ENCODE measurements at regions not wholly inside any gene's neighbourhood (a gene's known extent, or its start where the extent isn't known, plus 50 kb on each side); places are given as distances from the start of the nearest gene placed in this dataset.

GRCh38 chr15:31267161-31268107 lies 59.2 kb upstream of the KLF13 start:
- peaks cover 13% of the 10 kb centered on the region for H3K27me3 ChIP-seq (ENCODE audit: insufficient read depth, low read length)
- H2AFZ ChIP-seq (ENCODE audit: low read depth, low read length) = no peak overlapping the region
- H3K36me3 ChIP-seq (ENCODE audit: insufficient read depth, low read length) = no peaks in the 10 kb centered on the region
- H3K4me1 ChIP-seq (ENCODE audit: insufficient read depth, low read length) = peaks cover 8% of the 10 kb centered on the region
- H3K4me3 ChIP-seq (ENCODE audit: low read length) = no peak overlapping the region
- no peaks in the 10 kb centered on the region for H3K9me3 ChIP-seq (ENCODE audit: low read length)

DNA sequence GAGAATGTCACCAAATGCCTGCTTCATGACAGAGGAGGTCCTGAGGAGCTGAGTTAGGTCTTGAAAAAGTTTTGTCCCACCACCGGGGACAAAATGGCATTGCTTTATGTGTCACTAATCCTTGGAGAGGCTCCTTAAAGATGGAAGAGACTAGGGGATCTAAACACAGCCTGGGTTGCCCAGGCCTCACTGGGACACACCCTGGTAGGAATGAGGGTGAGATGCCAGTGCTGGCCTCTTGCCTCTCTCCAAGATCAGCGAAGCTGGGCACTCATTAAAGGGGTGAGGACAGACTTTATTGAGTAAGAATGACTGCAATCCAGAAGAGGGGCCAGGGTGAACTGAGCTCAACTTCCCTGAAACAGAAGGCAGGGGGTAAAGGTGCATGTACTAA lies 58.5 kb upstream of the KLF13 start:
- Histone ChIP-seq H2AFZ (ENCODE audit: low read depth, low read length) (no peak overlapping the region), H3K9me3 (ENCODE audit: low read length) (no peaks in the 10 kb centered on the region), H3K4me1 (ENCODE audit: insufficient read depth, low read length) (peaks cover 8% of the 10 kb centered on the region), H3K4me3 (ENCODE audit: low read length) (no peak overlapping the region), H3K36me3 (ENCODE audit: insufficient read depth, low read length) (no peaks in the 10 kb centered on the region), H3K27me3 (ENCODE audit: insufficient read depth, low read length) (peaks cover 7% of the 10 kb centered on the region)

DNA sequence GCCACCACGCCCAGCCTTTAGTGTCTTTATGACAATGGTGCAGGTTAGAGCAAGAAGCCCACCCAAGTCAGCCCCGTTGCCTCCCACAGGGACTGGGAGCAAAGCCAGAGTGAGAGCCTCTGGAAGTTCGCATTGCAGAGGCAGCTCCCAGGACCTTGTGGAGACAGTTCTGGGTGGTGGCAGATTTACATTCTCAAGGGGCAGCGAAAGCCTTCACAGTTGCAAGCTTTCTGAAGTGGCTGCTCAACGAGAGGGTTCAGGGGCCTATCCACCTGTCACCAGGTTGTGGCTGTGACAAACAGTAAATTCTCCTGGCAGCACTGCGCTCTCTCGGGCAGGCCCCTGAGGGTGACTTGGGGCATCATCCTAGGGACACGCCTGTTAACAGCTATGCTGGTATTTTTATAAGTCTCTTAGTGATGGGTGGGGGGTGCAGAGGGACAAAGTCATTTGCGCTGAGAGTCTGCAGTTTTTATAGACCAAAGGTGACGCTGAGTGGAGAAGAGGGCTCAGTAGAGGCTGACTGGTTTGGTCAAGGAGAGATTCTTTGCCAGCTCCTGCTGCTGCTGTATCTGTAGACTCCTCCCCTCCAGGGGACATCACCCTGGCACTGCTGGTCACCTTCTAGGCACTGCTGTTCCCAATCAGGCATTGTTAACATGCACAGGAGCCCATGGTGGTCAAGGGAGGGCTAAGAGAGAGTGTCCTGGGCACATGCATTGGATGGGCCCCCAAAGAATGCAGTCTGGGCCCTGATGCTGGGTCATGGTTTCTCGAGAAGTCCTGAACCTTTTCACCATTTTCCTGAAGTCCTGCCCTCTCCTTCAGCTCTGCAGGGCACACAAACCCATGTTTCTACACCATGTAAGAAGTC lies 57.5 kb upstream of the KLF13 start:
- Histone ChIP-seq H2AFZ (ENCODE audit: low read depth, low read length) (no peak overlapping the region), H3K9me3 (ENCODE audit: low read length) (no peaks in the 10 kb centered on the region), H3K4me1 (ENCODE audit: insufficient read depth, low read length) (peaks cover 8% of the 10 kb centered on the region), H3K4me3 (ENCODE audit: low read length) (no peak overlapping the region), H3K36me3 (ENCODE audit: insufficient read depth, low read length) (no peaks in the 10 kb centered on the region), H3K27me3 (ENCODE audit: insufficient read depth, low read length) (peaks cover 2% of the 10 kb centered on the region)

GRCh38 chr15:31269816-31270575 lies 56.6 kb upstream of the KLF13 start:
- Histone ChIP-seq H3K4me1 (ENCODE audit: insufficient read depth, low read length) (peaks cover 8% of the 10 kb centered on the region), H3K4me3 (ENCODE audit: low read length) (no peak overlapping the region), H3K27me3 (ENCODE audit: insufficient read depth, low read length) (peaks cover 2% of the 10 kb centered on the region), H2AFZ (ENCODE audit: low read depth, low read length) (no peak overlapping the region), H3K36me3 (ENCODE audit: insufficient read depth, low read length) (no peaks in the 10 kb centered on the region), H3K9me3 (ENCODE audit: low read length) (no peaks in the 10 kb centered on the region)

- H3K27me3 ChIP-seq (ENCODE audit: insufficient read depth, low read length) = peaks cover 2% of the 10 kb centered on the region
- H3K9me3 ChIP-seq (ENCODE audit: low read length) = no peaks in the 10 kb centered on the region
- no peaks in the 10 kb centered on the region for H3K36me3 ChIP-seq (ENCODE audit: insufficient read depth, low read length)
- no peak overlapping the region for H2AFZ ChIP-seq (ENCODE audit: low read depth, low read length)
- no peak overlapping the region for H3K4me3 ChIP-seq (ENCODE audit: low read length)
- peaks cover 4% of the 10 kb centered on the region for H3K4me1 ChIP-seq (ENCODE audit: insufficient read depth, low read length)
Observed at GRCh38 chr15:31270767-31271166, 55.9 kb upstream of the KLF13 start.

DNA sequence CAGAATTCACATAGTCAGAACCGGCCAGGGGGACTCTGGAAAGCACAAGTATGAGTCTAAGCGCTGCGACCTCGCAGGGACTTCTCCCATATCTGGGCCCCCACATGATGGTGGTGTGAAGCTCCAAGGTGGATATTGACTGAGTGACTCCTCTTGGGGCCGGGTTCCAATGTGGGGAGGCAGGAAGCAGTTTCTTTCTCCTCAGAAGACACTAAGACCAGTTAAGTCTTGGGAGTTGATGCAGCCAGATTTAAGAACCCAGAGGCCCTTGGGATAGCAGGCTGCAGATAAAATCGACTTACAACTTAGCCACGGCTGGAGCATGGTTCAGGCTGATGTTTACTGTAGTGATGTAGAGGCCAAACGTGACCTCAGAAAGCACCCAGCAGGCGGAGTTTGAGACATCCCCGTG lies 55.4 kb upstream of the KLF13 start:
- Histone ChIP-seq H3K36me3 (ENCODE audit: insufficient read depth, low read length) (no peaks in the 10 kb centered on the region), H3K27me3 (ENCODE audit: insufficient read depth, low read length) (peaks cover 2% of the 10 kb centered on the region), H2AFZ (ENCODE audit: low read depth, low read length) (no peak overlapping the region), H3K9me3 (ENCODE audit: low read length) (no peaks in the 10 kb centered on the region), H3K4me1 (ENCODE audit: insufficient read depth, low read length) (peaks cover 2% of the 10 kb centered on the region), H3K4me3 (ENCODE audit: low read length) (no peak overlapping the region)

DNA sequence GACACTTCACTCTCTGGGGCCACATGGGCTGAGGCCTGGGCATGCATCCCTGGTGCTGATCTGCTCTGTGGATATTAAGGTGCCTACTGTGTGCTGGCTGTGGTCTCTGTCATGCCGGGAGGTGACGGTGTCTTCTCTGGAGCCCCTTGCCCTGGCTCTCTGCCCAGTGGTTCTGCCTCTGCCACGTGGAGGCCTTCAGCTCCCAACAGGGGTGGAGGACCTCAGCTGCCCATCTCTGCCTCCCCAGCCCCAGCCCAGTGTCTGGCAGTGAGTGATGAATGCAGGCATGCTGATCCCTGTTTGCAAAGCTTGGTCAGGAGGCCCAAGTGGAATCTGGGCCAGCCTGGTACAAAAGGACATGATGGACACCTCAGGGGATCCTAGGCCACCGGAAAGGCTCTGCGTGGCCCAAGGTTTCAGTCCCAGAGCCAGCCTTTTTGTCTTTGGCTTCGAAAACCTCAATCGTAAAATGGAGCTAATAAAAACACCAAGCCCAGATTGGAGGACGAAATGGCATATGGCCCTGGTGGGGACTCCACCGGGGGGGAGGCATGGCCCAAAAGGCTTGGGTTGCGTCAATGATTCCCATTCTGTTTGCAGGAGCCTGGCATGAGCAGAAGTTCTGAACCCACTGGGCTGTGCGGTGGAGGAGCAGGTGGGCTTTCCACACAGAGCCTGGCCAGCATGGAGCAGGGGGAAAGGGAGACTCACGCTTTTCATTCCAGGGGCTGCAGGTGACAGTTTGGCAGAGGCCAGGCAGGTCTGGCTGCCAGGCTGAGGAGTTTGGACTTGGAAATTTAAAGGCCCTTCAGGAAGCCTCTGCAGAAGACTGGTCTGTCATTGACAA lies 54.7 kb upstream of the KLF13 start:
- H3K27me3 ChIP-seq (ENCODE audit: insufficient read depth, low read length) = peaks cover 2% of the 10 kb centered on the region
- H3K4me1 ChIP-seq (ENCODE audit: insufficient read depth, low read length) = no peaks in the 10 kb centered on the region
- no peak overlapping the region for H3K4me3 ChIP-seq (ENCODE audit: low read length)
- no peaks in the 10 kb centered on the region for H3K36me3 ChIP-seq (ENCODE audit: insufficient read depth, low read length)
- H3K9me3 ChIP-seq (ENCODE audit: low read length) = no peaks in the 10 kb centered on the region
- no peak overlapping the region for H2AFZ ChIP-seq (ENCODE audit: low read depth, low read length)

DNA sequence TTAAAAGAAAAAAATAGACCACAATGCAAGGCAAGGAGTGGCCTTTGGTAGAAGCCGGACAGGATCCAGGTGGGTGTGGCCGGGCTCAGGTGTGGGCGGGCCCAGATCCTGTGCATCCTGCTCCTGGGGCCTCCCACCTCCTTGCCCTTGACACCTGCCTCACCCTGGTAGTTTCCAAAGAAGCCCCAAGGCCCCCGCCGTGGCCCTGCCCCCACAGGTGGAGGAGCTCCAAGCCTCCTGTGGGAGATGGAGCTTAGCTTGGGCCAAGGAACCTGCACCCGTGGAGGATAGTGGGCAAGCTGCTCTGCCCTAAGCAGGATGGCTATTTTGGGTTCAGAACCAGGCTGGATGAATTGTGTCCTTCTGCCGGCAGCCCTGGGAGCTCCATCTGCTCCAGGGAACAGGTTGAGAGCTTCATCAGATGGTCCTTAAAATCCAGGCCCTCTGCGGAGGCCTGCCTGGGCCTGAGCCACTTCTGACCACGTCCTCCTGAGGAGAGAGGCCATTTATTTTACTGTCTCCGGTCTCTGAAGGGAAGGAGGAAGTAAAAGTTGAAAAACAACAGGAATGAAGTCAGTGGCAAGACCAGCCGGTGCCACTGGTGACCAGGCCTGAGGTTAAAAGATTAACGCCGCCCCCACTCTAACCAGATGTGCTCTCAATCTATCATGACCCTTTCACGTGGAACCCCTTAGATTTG lies 53.9 kb upstream of the KLF13 start:
- H3K27me3 ChIP-seq (ENCODE audit: insufficient read depth, low read length) = peaks cover 2% of the 10 kb centered on the region
- no peak overlapping the region for H3K4me3 ChIP-seq (ENCODE audit: low read length)
- H2AFZ ChIP-seq (ENCODE audit: low read depth, low read length) = no peak overlapping the region
- H3K4me1 ChIP-seq (ENCODE audit: insufficient read depth, low read length) = no peaks in the 10 kb centered on the region
- H3K9me3 ChIP-seq (ENCODE audit: low read length) = no peaks in the 10 kb centered on the region
- H3K36me3 ChIP-seq (ENCODE audit: insufficient read depth, low read length) = no peaks in the 10 kb centered on the region

DNA sequence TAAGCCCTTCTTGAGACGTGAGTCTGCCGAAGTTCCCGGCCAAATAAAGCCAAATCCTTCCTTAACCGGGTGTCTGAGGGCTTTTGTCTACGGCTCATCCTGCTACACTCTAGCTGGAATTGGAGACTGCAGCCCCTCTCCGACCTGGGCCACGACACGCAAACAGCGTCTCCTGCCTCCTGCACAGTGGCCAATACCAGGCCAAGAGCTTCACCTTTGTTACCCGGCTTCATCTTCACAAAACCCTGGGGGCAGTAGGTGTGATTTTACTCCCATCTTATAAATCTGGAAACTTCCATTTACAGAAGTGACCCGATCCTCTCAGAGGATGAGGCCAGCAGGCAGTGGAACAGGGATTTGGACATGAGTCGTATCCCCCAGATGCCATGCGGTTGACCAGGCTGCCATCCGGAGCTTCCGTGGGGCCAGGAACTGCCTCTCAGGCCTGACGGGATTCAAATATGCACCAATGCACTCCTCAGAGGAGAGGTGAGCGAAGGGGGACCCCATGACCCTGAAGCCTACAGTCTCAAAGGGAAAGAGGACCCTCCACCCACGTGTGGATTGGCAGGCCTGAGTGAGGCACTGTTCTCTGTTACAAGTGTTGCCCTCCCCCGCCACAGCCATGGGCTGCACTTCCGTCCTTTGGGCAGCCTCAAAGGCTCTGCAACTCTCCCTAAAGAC lies 53.2 kb upstream of the KLF13 start:
- peaks cover 2% of the 10 kb centered on the region for H3K27me3 ChIP-seq (ENCODE audit: insufficient read depth, low read length)
- no peaks in the 10 kb centered on the region for H3K4me1 ChIP-seq (ENCODE audit: insufficient read depth, low read length)
- H2AFZ ChIP-seq (ENCODE audit: low read depth, low read length) = no peak overlapping the region
- H3K36me3 ChIP-seq (ENCODE audit: insufficient read depth, low read length) = no peaks in the 10 kb centered on the region
- H3K9me3 ChIP-seq (ENCODE audit: low read length) = no peaks in the 10 kb centered on the region
- no peak overlapping the region for H3K4me3 ChIP-seq (ENCODE audit: low read length)

DNA sequence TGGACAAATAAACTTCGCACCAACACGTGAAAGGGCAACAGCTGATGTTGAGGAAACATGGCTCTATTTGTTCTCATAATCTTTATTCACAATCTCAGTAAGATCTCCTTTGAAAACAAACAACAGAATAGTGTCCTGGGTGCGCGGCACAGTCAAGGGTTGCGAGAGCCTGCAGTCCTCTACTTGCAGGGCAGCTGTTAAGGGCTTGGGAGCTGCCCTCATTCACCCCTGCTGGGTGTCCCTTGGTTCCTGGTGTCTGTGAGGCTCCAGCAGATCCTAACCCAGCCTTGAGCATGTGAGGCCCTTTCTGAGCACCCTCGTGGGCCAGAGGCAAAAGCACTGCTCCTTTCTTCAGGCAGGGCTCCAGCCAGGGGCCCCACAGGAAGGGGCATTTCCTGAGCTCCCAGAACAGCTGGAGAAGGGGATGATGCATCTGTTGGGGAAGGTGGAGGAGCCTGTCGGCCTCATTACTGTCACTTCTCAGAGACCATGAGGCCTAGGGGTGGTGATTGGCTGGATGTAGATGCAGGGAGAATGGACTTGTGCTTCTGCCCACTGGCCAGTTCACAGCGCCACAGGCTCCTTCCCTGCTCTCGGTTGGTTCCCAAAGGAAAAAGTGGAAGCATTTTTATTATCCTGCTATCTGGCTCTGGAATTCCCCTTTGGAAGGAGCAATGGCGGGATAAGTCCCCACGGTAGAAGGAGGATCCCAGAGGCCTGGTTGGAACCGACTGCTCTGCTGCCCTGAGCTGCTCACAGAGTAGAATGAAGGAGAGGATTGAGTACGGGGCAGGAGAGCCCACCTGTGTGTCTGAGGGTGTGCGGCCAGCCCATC lies 51.9 kb upstream of the KLF13 start:
- Histone ChIP-seq H3K27me3 (ENCODE audit: insufficient read depth, low read length) (peaks cover 2% of the 10 kb centered on the region), H3K4me3 (ENCODE audit: low read length) (no peak overlapping the region), H2AFZ (ENCODE audit: low read depth, low read length) (no peak overlapping the region), H3K4me1 (ENCODE audit: insufficient read depth, low read length) (no peaks in the 10 kb centered on the region), H3K9me3 (ENCODE audit: low read length) (no peaks in the 10 kb centered on the region), H3K36me3 (ENCODE audit: insufficient read depth, low read length) (no peaks in the 10 kb centered on the region)
